GM12892 (cell line): ENCODE measurements at regions not wholly inside any gene's neighbourhood (a gene's known extent, or its start where the extent isn't known, plus 50 kb on each side); places are given as distances from the start of the nearest gene placed in this dataset.

Experiments used
- DNase-seq: peaks from one replicate; pipeline ENCODE4 v3.0.0; 2011; ENCODE audit not compliant: insufficient read length
- FAIRE-seq: peaks from 2 replicates; lab custom pipeline; 2011; peaks lifted over from hg19 to GRCh38; lab: Jason Lieb, UNC
- POLR2A ChIP-seq: IDR thresholded peaks from 2 replicates; pipeline ENCODE4 v1.6.1; 2011; ENCODE audit warnings: low read depth, low read length, control low read depth
- POLR2AphosphoS5 ChIP-seq: IDR thresholded peaks from 2 replicates; pipeline ENCODE4 v1.6.1; 2011; ENCODE audit warnings: low read depth, low read length, control low read depth
- TAF1 ChIP-seq: IDR thresholded peaks from 2 replicates; pipeline ENCODE4 v1.6.1; 2011; ENCODE audit warnings: low read depth, mild to moderate bottlenecking, control low read depth, low read length, borderline replicate concordance

GRCh38 chr2:59047373-59047995 lies 806.4 kb upstream of the FANCL start:
- TF ChIP-seq POLR2AphosphoS5 (no peak), TAF1 (no peak), POLR2A (no peak)
- no peak for FAIRE-seq
- no peak for DNase-seq

GRCh38 chr2:59046401-59047372 lies 805.6 kb upstream of the FANCL start:
- DNase-seq (no peak), FAIRE-seq (no peak)
- TF ChIP-seq POLR2AphosphoS5 = no peak
- no peak for TF ChIP-seq POLR2A
- no peak for TF ChIP-seq TAF1

GRCh38 chr2:59044736-59045135 lies 803.6 kb upstream of the FANCL start:
- TF ChIP-seq TAF1 (no peak), POLR2AphosphoS5 (no peak), POLR2A (no peak)
- DNase-seq (no peak), FAIRE-seq (no peak)

- FAIRE-seq = no peak
- no peak for TF ChIP-seq TAF1
- TF ChIP-seq POLR2A = no peak
- no peak for TF ChIP-seq POLR2AphosphoS5
- DNase-seq = no peak
Observed at GRCh38 chr2:59041139-59041538, 800.0 kb upstream of the FANCL start.

GRCh38 chr2:59034837-59035236 lies 793.7 kb upstream of the FANCL start:
- TF ChIP-seq POLR2AphosphoS5 = no peak
- TF ChIP-seq POLR2A = no peak
- TF ChIP-seq TAF1 = no peak
- FAIRE-seq (no peak), DNase-seq (no peak)

- FAIRE-seq (no peak), DNase-seq (no peak)
- TF ChIP-seq POLR2AphosphoS5 = no peak
- no peak for TF ChIP-seq POLR2A
- TF ChIP-seq TAF1 = no peak
Observed at GRCh38 chr2:59034106-59034505, 793.0 kb upstream of the FANCL start.

GRCh38 chr2:59033661-59034060 lies 792.5 kb upstream of the FANCL start:
- TF ChIP-seq POLR2AphosphoS5 = no peak
- no peak for TF ChIP-seq TAF1
- no peak for TF ChIP-seq POLR2A
- DNase-seq (no peak), FAIRE-seq (no peak)

GRCh38 chr2:59032499-59032898 lies 791.4 kb upstream of the FANCL start:
- DNase-seq (no peak), FAIRE-seq (no peak)
- no peak for TF ChIP-seq POLR2A
- TF ChIP-seq TAF1 = no peak
- TF ChIP-seq POLR2AphosphoS5 = no peak

- TF ChIP-seq POLR2A (no peak), POLR2AphosphoS5 (no peak)
- FAIRE-seq = no peak
- DNase-seq = no peak
Observed at GRCh38 chr2:59029058-59029457, 787.9 kb upstream of the FANCL start.

GRCh38 chr2:59027320-59027719 lies 786.2 kb upstream of the FANCL start:
- no peak for DNase-seq
- TF ChIP-seq TAF1 (no peak), POLR2A (no peak), POLR2AphosphoS5 (no peak)
- no peak for FAIRE-seq

- TF ChIP-seq TAF1 (no peak), POLR2A (no peak)
- DNase-seq (peak; percentile 6), FAIRE-seq (peak; percentile 61)
Observed at GRCh38 chr2:59025157-59025757, 784.1 kb upstream of the FANCL start.

- FAIRE-seq (no peak), DNase-seq (no peak)
- TF ChIP-seq POLR2A (no peak), TAF1 (no peak), POLR2AphosphoS5 (no peak)
Observed at GRCh38 chr2:59021786-59022185, 780.7 kb upstream of the FANCL start.
